GM21786 (cell line): ENCODE measurements at regions not wholly inside any gene's neighbourhood (a gene's known extent, or its start where the extent isn't known, plus 50 kb on each side); places are given as distances from the start of the nearest gene placed in this dataset.

ENCODE experiments used
- ATAC-seq: cut with Tn5 transposase; IDR thresholded peaks from one replicate; pipeline ENCODE4 v1.9.1; 2021; ENCODE audit not compliant: unreplicated experiment

GRCh38 chr12:85733221-85733840 lies 102.9 kb downstream of the RASSF9 start:
- ATAC-seq: no peak

- ATAC-seq: no peak
Measured at GRCh38 chr12:85733984-85734383, 102.2 kb downstream of the RASSF9 start.

GRCh38 chr12:85740186-85740585 lies 96.0 kb downstream of the RASSF9 start:
- no peak for ATAC-seq

- ATAC-seq: no peak
Measured at GRCh38 chr12:85741046-85741445, 95.2 kb downstream of the RASSF9 start.

- ATAC-seq: no peak
Measured at GRCh38 chr12:85747941-85748495, 88.2 kb downstream of the RASSF9 start.
